K562 (cell line): ENCODE measurements at regions not wholly inside any gene's neighbourhood (a gene's known extent, or its start where the extent isn't known, plus 50 kb on each side); places are given as distances from the start of the nearest gene placed in this dataset.

Experiments
- ATAC-seq: fragments of 200-7000 bp; cut with Tn5 transposase; 3 replicates; pipeline ENCODE4 v1.9.1; 2020; ENCODE audit warnings: moderate library complexity
- BruUV-seq: library from RNA; stranded (reverse); fragments of 400-500 nt; replicated peaks from 2 replicates; lab custom pipeline; 2021; lab: Mats Ljungman, UMichigan
- CTCF ChIA-PET: fragments of 300-600 bp; formaldehyde crosslinking; extraction: SDS; loops from one replicate; lab custom pipeline; 2021; ENCODE audit warnings: low intra/inter-chr PET ratio; lab: Yijun Ruan, JAX
- POLR2A ChIA-PET: fragments of 300-600, 350-650 bp; sonication (Branson Sonifier 250); formaldehyde crosslinking; extraction: SDS; loops from one replicate; lab custom pipeline; 2021; ENCODE audit warnings: antibody characterized with exemption, inconsistent platforms; lab: Yijun Ruan, JAX
- DNase-seq, 4 experiments: peaks; one replicate each; pipeline versions ENCODE4 v3.0.0 to v3.0.0-alpha.2; 2011 to 2018; ENCODE audit warnings: low spot score in 3 of 4, mixed read lengths in 3 of 4; ENCODE audit errors: extremely low read depth in 1 of 4
- FAIRE-seq: peaks from 2 replicates; lab custom pipeline; 2011; peaks lifted over from hg19 to GRCh38; lab: Jason Lieb, UNC
- H2AFZ ChIP-seq: 2 replicates; pipeline ENCODE4 v1.6.0; 2011; ENCODE audit warnings: low read depth, low read length, control low read depth, inconsistent platforms
- H3K27ac ChIP-seq: fragments of 200-600 bp; 3 replicates; pipeline ENCODE4 v1.8.0; 2011; ENCODE audit warnings: low read depth, mild to moderate bottlenecking, control low read depth, inconsistent platforms, low read length, moderate library complexity, mixed read lengths; ENCODE audit errors: extremely low read depth
- H3K27me3 ChIP-seq, 2 experiments: fragments of 300-600 bp in 1 of 2; 2 replicates in 1 of 2; 3 replicates in 1 of 2; pipeline versions ENCODE4 v1.6.0 to v1.8.0; 2011; ENCODE audit warnings: inconsistent platforms in 2 of 2, low read length in 2 of 2, mild to moderate bottlenecking in 1 of 2, mixed read lengths in 1 of 2, moderate library complexity in 1 of 2; ENCODE audit not compliant: control insufficient read depth in 2 of 2, insufficient read depth in 2 of 2
- H3K36me3 ChIP-seq: fragments of 300-600 bp; 3 replicates; pipeline ENCODE4 v1.8.0; 2011; ENCODE audit warnings: mild to moderate bottlenecking, low read length, inconsistent platforms; ENCODE audit not compliant: control insufficient read depth, insufficient read depth
- H3K4me1 ChIP-seq, 2 experiments: fragments of 200-600 bp in 1 of 2; replicated peaks in 1 of 2; 2 replicates in 1 of 2; 3 replicates in 1 of 2; pipeline versions ENCODE4 v1.5.1 to v1.8.0; 2011; ENCODE audit warnings: inconsistent platforms in 2 of 2, low read length in 2 of 2, mild to moderate bottlenecking in 1 of 2, mixed read lengths in 1 of 2, moderate library complexity in 1 of 2; ENCODE audit not compliant: control insufficient read depth in 2 of 2, insufficient read depth in 2 of 2
- H3K4me2 ChIP-seq: 2 replicates; pipeline ENCODE4 v1.6.1; 2011; ENCODE audit warnings: low read length, control low read depth, inconsistent platforms, mixed read lengths; ENCODE audit not compliant: insufficient read depth
- H3K4me3 ChIP-seq: fragments of 200-600 bp; sonication (generic), shearing (Covaris generic); 2 replicates; pipeline ENCODE4 v1.5.1; 2016; ENCODE audit warnings: control low read depth, inconsistent platforms
- H3K79me2 ChIP-seq: fragments of 200-600 bp; 3 replicates; pipeline ENCODE4 v1.8.0; 2011; ENCODE audit warnings: low read length, inconsistent platforms; ENCODE audit not compliant: control insufficient read depth, insufficient read depth
- H3K9ac ChIP-seq, 2 experiments: 2 replicates each; pipeline versions ENCODE4 v1.6.0 to v1.6.1; 2011; ENCODE audit warnings: low read depth in 2 of 2, low read length in 2 of 2, control low read depth in 1 of 2, inconsistent platforms in 1 of 2, mild to moderate bottlenecking in 1 of 2, mixed read lengths in 1 of 2; ENCODE audit not compliant: insufficient read depth in 1 of 2
- H3K9me1 ChIP-seq: one replicate; pipeline ENCODE4 v1.6.0; 2011; ENCODE audit warnings: inconsistent platforms, mild to moderate bottlenecking, low read length, moderate library complexity; ENCODE audit not compliant: control insufficient read depth, insufficient read depth
- H3K9me3 ChIP-seq: replicated peaks from 2 replicates; pipeline ENCODE4 v1.5.1; 2011; ENCODE audit warnings: low read depth, low read length, inconsistent platforms; ENCODE audit not compliant: control insufficient read depth, insufficient read depth
- H4K20me1 ChIP-seq: replicated peaks from 2 replicates; pipeline ENCODE4 v1.6.1; 2011; ENCODE audit warnings: low read length, inconsistent platforms, mixed read lengths; ENCODE audit not compliant: control insufficient read depth, insufficient read depth
- ARID1B ChIP-seq: fragments of 450-650 bp; IDR thresholded peaks from 2 replicates; pipeline ENCODE4 v1.6.1; 2016; ENCODE audit warnings: antibody characterized with exemption, mild to moderate bottlenecking, inconsistent platforms
- GABPA ChIP-seq: fragments of 200-800 bp; sonication (Bioruptor generic); conservative IDR thresholded peaks from 2 replicates; pipeline ENCODE4 v1.6.1; 2016; ENCODE audit warnings: low read depth, missing genetic modification characterization, missing compliant biosample characterization
- HLTF ChIP-seq: fragments of 450-650 bp; IDR thresholded peaks from 2 replicates; pipeline ENCODE4 v1.6.1; 2016
- MITF ChIP-seq: IDR thresholded peaks from 2 replicates; pipeline ENCODE4 v1.6.1; 2014; ENCODE audit warnings: antibody characterized with exemption
- NELFE ChIP-seq: IDR thresholded peaks from 2 replicates; pipeline ENCODE4 v1.6.1; 2011; ENCODE audit warnings: mild to moderate bottlenecking; ENCODE audit not compliant: insufficient read depth, insufficient read length
- RBFOX2 ChIP-seq: fragments of 200-400 bp; formaldehyde crosslinking; IDR thresholded peaks from 2 replicates; pipeline ENCODE4 v1.6.1; 2017; ENCODE audit warnings: low read depth, mild to moderate bottlenecking, low read length, moderate library complexity
- RCOR1 ChIP-seq, 2 experiments: IDR thresholded peaks; 2 replicates each; pipeline ENCODE4 v1.6.1; 2012; ENCODE audit warnings: low read depth in 2 of 2, low read length in 2 of 2, borderline replicate concordance in 1 of 2, improper control_type of control experiment in 1 of 2
- YY1 ChIP-seq, 3 experiments: IDR thresholded peaks; 2 replicates each; pipeline ENCODE4 v1.6.1; 2011; ENCODE audit warnings: low read length in 2 of 3, mild to moderate bottlenecking in 2 of 3, moderate library complexity in 2 of 3, borderline replicate concordance in 1 of 3, control low read depth in 1 of 3, low read depth in 1 of 3; ENCODE audit not compliant: insufficient read depth in 3 of 3, insufficient replicate concordance in 2 of 3, control insufficient read depth in 1 of 3, insufficient read length in 1 of 3; ENCODE audit errors: extremely low read depth in 1 of 3
- ZC3H4 ChIP-seq: sonication (generic); formaldehyde crosslinking; IDR thresholded peaks from 2 replicates; pipeline ENCODE4 v1.9.0; 2021; ENCODE audit warnings: missing genetic modification reagents, borderline replicate concordance
- ZNF589 ChIP-seq: fragments of 200-800 bp; sonication (Bioruptor generic); IDR thresholded peaks from 2 replicates; pipeline ENCODE4 v1.6.1; 2016; ENCODE audit warnings: low read depth, missing genetic modification characterization, missing compliant biosample characterization
- WGBS: fragments of 100-300 bp; shearing (Covaris generic); methylation state at CpG from one replicate; pipeline ENCODE4 v1.1.6; 2016; ENCODE audit warnings: low coverage, mixed read lengths; ENCODE audit not compliant: insufficient coverage; ENCODE audit errors: missing lambda C conversion rate; 5-methylcytosine and 5-hydroxymethylcytosine counted together
- in situ Hi-C: fragments of 300-500 bp; cut with MboI; formaldehyde crosslinking; loops from 4 replicates; pipeline ENCODE4 v1.15.0; 2018; ENCODE audit warnings: inconsistent platforms, mixed read lengths
- intact Hi-C: fragments of 100-400 bp; cut with micrococcal nuclease; formaldehyde crosslinking; loops from 2 replicates; pipeline ENCODE4 v1.14.2; 2022

GRCh38 chr17:70905796-70906195, 736.5 kb downstream of the KCNJ2 start (continued):
- TF ChIP-seq MITF (no peak), YY1 (IDR thresholded peaks at IDR 0.05; ENCODE audit: borderline replicate concordance in 1 of 3, control insufficient read depth in 1 of 3, extremely low read depth in 1 of 3, insufficient read depth in 3 of 3, insufficient read length in 1 of 3, insufficient replicate concordance in 2 of 3, low read depth in 1 of 3, low read length in 2 of 3) (no peak), ARID1B (no peak), RCOR1 (IDR thresholded peaks at IDR 0.05; ENCODE audit: borderline replicate concordance in 1 of 2, low read depth in 2 of 2, low read length in 2 of 2) (no peak)

GRCh38 chr17:70906808-70907207, 737.5 kb downstream of the KCNJ2 start:
- 0% methylated on average over 2 of the region's 2 CpGs for WGBS
- no peaks in the 10 kb centered on the region for H3K9me3 ChIP-seq
- FAIRE-seq: no peak
- TF ChIP-seq NELFE (no peak), RBFOX2 (no peak), ZC3H4 (CRISPR knock-in tag) (no peak), HLTF (no peak), ZNF589 (CRISPR knock-in tag) (no peak), GABPA (tag) (no peak)

More at GRCh38 chr17:70906808-70907207, 737.5 kb downstream of the KCNJ2 start:
- Histone ChIP-seq H3K27me3 (no peaks in the 10 kb centered on the region), H2AFZ (no peak overlapping the region), H3K9ac (no peak overlapping the region), H3K27ac (no peak overlapping the region), H3K4me3 (no peak overlapping the region), H3K9me1 (no peaks in the 10 kb centered on the region), H3K4me1 (no peaks in the 10 kb centered on the region), H3K4me2 (no peak overlapping the region), H3K36me3 (no peaks in the 10 kb centered on the region), H3K79me2 (no peaks in the 10 kb centered on the region), H4K20me1 (no peaks in the 10 kb centered on the region)
- POLR2A ChIA-PET: no interaction called here
- DNase-seq (no peak), ATAC-seq (no peak)
- intact Hi-C loops: no loop called here
- in situ Hi-C loops: no loop called here
- no TSS peak for BruUV-seq
- CTCF ChIA-PET: no interaction called here
